Adipocyte (in vitro differentiated cells): ENCODE measurements at regions not wholly inside any gene's neighbourhood (a gene's known extent, or its start where the extent isn't known, plus 50 kb on each side); places are given as distances from the start of the nearest gene placed in this dataset.

ENCODE experiments used
- DNase-seq: peaks from one replicate; pipeline ENCODE4 v3.0.0-alpha.2; 2015; ENCODE audit warnings: low read depth
- H3K27me3 ChIP-seq: replicated peaks from 2 replicates; pipeline ENCODE4 v1.7.0; 2013; ENCODE audit warnings: mild to moderate bottlenecking, low read length, moderate library complexity; ENCODE audit not compliant: control insufficient read depth, insufficient read depth
- H3K36me3 ChIP-seq: 2 replicates; pipeline ENCODE4 v1.7.0; 2013; ENCODE audit warnings: low read length, mild to moderate bottlenecking, moderate library complexity; ENCODE audit not compliant: control insufficient read depth, insufficient read depth, severe bottlenecking
- H3K4me1 ChIP-seq: 2 replicates; pipeline ENCODE4 v1.7.0; 2013; ENCODE audit warnings: mild to moderate bottlenecking, low read length, moderate library complexity; ENCODE audit not compliant: control insufficient read depth, insufficient read depth
- H3K4me3 ChIP-seq: 2 replicates; pipeline ENCODE4 v1.7.0; 2013; ENCODE audit warnings: mild to moderate bottlenecking, low read length, moderate library complexity
- H3K9ac ChIP-seq: 2 replicates; pipeline ENCODE4 v1.7.0; 2013; ENCODE audit warnings: mild to moderate bottlenecking, low read length, moderate library complexity
- H3K9me3 ChIP-seq: 2 replicates; pipeline ENCODE4 v1.7.0; 2013; ENCODE audit warnings: mild to moderate bottlenecking, low read length, moderate library complexity; ENCODE audit not compliant: control insufficient read depth

DNA sequence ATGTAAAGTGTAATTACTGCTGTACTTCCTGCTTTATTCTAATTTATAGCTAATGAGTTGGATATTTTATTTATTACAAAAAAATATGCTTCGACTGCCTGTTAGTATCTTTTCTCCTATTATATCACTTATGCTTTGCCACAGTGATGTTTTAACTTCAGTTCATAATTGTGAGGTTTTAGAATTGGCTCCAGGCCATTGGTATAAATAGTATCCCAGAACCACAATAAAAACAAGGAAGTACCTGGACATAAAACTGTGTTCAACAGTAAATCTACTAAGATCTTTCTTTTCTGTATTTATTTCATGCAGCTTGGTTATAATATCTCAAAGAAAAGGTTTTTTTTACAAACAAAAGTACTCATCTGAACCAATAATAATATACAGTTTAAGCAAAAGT is 354.3 kb upstream of the CDH9 start:
- Histone ChIP-seq H3K9me3 (no peaks in the 10 kb centered on the region), H3K9ac (no peak overlapping the region), H3K27me3 (no peaks in the 10 kb centered on the region), H3K4me3 (no peak overlapping the region), H3K4me1 (no peaks in the 10 kb centered on the region), H3K36me3 (no peaks in the 10 kb centered on the region)
- DNase-seq: no peak

DNA sequence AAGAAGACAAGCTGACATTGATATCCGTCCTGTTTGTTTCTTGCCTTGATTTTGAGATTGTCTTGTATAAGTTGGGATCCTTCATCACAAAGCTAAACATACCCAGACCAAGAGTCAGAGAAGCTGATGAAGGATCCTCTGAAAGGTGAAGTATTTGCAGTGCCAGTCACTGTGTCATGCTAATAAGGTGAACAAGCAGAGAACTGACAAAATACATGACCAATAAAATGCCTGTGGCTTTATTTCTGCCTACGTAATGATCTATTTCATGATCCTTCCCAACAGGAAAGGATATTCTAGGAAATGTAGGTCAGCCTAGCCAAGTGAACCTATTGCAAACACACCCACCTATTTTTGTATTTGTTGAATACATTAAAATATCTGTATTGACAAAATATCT is 351.3 kb upstream of the CDH9 start:
- no peaks in the 10 kb centered on the region for H3K36me3 ChIP-seq
- H3K9me3 ChIP-seq: no peaks in the 10 kb centered on the region
- H3K9ac ChIP-seq: no peak overlapping the region
- no peak overlapping the region for H3K4me3 ChIP-seq
- H3K4me1 ChIP-seq: no peaks in the 10 kb centered on the region
- DNase-seq: no peak
- no peaks in the 10 kb centered on the region for H3K27me3 ChIP-seq

DNA sequence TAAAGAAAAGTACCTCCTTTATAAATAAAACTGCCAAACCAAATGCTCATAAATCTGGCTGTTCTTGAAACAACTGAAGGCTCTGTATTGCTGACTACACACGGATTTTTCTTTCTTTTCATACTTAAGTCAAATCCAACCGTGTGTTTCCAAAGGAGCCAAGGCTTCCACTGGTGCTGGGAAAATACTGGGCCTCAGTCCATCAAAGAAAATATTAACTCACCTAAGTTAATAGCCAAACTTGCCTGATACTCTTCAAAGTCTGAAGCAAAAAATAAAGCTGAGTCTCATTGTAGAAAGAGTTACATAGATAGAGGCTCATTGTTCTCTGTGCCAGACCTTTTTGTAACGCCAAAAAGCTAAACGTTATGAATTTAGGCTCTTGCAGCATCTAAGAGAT is 350.4 kb upstream of the CDH9 start:
- Histone ChIP-seq H3K36me3 (no peaks in the 10 kb centered on the region), H3K27me3 (no peaks in the 10 kb centered on the region), H3K4me1 (no peaks in the 10 kb centered on the region), H3K9me3 (no peaks in the 10 kb centered on the region), H3K4me3 (no peak overlapping the region), H3K9ac (no peak overlapping the region)
- no peak for DNase-seq

DNA sequence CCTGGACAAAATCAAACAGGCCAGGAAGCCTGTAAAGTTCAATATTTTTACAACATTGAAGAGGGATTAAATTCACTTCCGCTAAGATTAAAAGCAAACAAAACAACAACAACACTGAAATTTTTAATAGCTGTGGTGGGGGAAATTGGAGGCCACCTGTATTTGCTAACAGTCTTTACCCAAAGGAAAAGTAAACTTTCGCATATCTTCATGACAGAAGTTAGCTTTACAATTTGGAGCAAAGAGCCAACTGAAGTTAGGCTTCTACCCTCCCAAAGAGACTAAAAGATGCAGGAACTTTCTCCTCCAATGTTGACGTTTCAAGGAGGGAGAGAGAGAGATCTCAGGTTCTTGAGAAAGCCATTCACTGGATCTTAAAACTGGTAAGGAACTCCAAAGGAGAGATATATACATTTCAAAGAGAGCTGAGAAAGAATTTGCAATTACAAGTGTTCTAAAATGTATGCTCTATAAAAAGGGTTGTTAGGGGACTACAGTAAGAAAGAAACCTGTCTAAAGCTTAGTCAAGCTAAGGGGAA is 349.2 kb upstream of the CDH9 start:
- DNase-seq: no peak
- no peaks in the 10 kb centered on the region for H3K36me3 ChIP-seq
- no peaks in the 10 kb centered on the region for H3K4me1 ChIP-seq
- no peaks in the 10 kb centered on the region for H3K9me3 ChIP-seq
- no peak overlapping the region for H3K4me3 ChIP-seq
- no peak overlapping the region for H3K9ac ChIP-seq
- no peaks in the 10 kb centered on the region for H3K27me3 ChIP-seq

DNA sequence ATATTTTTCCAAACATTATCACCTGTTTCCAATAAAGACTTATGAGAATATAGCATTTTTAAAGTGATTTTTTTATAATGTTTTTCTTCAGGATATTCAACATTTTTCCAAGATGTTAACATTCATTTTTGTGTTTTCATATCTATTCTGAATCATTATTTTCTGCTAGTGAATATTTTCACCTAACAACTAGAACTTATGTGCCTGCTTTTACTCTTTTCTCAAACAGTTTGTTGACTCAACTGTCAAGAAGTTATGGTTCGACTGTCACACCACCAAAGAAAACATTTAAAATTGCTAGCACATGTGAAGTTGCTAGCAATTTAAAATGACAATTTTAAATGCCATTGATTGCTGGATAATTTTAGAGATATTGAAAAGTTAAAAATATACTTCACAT is 343.3 kb upstream of the CDH9 start:
- Histone ChIP-seq H3K27me3 (no peaks in the 10 kb centered on the region), H3K36me3 (no peaks in the 10 kb centered on the region), H3K9ac (no peak overlapping the region), H3K4me3 (no peak overlapping the region), H3K4me1 (no peaks in the 10 kb centered on the region), H3K9me3 (no peaks in the 10 kb centered on the region)
- DNase-seq: peak; percentile 0

DNA sequence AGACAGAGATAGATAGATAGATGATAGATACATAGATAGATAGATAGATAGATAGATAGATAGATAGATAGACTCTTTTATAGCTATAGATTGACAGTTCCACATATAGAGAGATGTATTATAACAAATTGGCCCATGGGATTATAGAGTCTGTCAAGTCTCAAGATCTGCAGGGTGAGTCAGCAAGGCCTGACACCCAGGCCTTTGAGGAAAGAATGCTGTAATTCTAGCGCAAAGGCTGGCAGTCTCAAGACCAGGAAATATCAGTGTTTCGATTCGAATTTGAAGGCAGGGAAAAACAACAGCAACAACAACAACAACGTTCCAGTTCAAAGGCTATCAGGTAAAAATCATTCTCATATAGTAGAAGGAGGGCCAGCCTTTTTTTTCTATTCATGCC is 339.2 kb upstream of the CDH9 start:
- Histone ChIP-seq H3K4me1 (no peaks in the 10 kb centered on the region), H3K4me3 (no peak overlapping the region), H3K27me3 (no peaks in the 10 kb centered on the region), H3K9ac (no peak overlapping the region), H3K9me3 (no peaks in the 10 kb centered on the region), H3K36me3 (no peaks in the 10 kb centered on the region)
- DNase-seq: no peak

DNA sequence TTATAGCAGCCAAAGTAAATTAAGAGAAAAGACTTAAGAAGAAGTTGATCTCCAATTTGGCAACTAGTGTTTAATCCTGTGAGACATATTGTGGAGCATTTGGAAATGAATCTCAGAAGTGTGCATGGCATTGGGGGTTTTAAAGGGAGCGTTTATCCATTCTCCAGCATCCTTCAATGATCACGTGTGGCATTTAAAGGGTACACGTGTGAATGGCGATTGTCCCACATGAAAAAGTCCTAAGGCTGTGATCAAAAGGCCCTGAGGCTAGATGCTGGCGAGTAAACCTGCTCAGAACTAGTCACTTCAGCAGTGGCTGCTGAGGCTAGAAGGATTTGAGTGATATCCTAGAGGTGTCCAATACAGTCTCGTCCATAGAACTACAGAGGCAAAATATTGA is 315.6 kb upstream of the CDH9 start:
- Histone ChIP-seq H3K27me3 (no peaks in the 10 kb centered on the region), H3K4me1 (no peaks in the 10 kb centered on the region), H3K9ac (no peak overlapping the region), H3K9me3 (no peaks in the 10 kb centered on the region), H3K4me3 (no peak overlapping the region), H3K36me3 (no peaks in the 10 kb centered on the region)
- DNase-seq: no peak

DNA sequence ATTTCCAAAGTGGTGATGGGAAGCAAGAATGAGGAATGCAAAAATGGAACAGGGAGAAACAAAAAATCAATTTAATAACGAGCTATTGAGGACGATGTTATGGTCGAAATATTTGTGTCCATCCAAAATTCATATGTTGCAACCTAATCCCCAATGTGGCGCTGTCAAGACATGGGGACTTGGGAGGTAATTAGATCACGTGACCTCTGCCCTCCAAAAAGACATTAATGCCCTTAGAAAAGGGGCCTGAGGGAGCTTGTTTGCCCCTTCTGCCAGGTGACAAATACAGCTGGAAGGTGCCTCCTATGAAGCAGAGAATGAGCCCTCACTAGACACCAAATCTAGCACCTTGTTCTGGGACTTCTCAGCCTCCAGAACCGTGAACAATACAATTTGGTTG is 315.2 kb upstream of the CDH9 start:
- Histone ChIP-seq H3K27me3 (no peaks in the 10 kb centered on the region), H3K9me3 (no peaks in the 10 kb centered on the region), H3K4me3 (no peak overlapping the region), H3K4me1 (no peaks in the 10 kb centered on the region), H3K9ac (no peak overlapping the region), H3K36me3 (no peaks in the 10 kb centered on the region)
- no peak for DNase-seq

DNA sequence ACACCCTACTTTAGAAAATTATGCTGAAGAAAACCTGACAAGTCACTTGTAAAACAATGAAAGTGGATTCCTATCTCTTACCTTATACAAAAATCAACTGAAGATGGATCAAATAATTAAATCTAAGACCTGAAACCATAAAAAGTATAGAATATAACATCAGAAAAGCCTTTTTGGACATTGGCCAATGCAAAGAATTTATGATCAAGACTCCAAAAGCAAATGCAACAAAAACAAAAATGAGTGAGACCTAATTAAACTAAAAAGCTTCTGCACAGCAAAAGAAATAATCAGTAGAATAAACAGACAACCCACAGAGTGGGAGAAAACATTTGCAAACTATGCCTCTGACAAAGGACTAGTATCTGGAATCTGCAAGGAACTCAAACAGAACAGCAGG is 303.0 kb upstream of the CDH9 start:
- Histone ChIP-seq H3K27me3 (no peaks in the 10 kb centered on the region), H3K4me1 (peaks cover 4% of the 10 kb centered on the region), H3K4me3 (no peak overlapping the region), H3K9ac (no peak overlapping the region), H3K9me3 (no peaks in the 10 kb centered on the region), H3K36me3 (no peaks in the 10 kb centered on the region)
- DNase-seq: no peak

DNA sequence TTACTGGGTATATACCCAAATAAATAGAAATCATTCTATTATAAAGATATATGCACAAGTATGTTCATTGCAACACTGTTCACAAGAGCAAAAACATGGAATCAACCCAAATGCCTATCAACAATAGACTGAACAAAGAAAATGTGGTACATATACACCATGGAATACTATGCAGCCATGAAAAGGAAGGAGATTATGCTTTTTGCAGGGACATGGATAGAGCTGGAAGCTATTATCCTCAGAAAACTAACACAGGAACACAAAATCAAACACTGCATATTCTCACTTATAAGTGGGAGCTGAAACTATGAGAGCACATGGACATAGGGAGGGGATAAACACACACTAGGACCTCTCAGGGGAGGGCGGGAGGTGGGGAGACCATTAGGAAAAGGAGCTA is 298.4 kb upstream of the CDH9 start:
- H3K9ac ChIP-seq: no peak overlapping the region
- no peak overlapping the region for H3K4me3 ChIP-seq
- H3K27me3 ChIP-seq: no peaks in the 10 kb centered on the region
- no peaks in the 10 kb centered on the region for H3K4me1 ChIP-seq
- no peak for DNase-seq
- H3K36me3 ChIP-seq: no peaks in the 10 kb centered on the region
- no peaks in the 10 kb centered on the region for H3K9me3 ChIP-seq

DNA sequence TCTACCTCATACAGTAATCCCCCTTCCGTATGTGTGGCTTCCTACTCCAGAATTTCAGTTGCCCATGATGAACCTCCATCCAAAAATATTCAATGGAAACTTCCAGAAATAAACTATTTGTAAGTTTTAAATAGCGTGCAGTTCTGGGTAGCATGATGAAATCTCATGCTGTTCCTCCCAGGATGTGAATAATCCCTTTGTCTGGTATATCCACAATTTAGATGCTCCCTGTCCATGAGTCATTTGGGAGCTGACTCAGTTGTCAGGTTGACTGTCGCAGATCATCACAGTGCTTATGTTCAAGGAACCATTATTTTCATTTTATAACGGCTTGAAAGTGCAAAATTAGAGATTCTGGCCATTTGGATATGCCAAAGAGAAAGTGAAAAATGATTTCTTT is 290.1 kb upstream of the CDH9 start:
- H3K9me3 ChIP-seq: no peaks in the 10 kb centered on the region
- H3K27me3 ChIP-seq: no peaks in the 10 kb centered on the region
- peaks cover 4% of the 10 kb centered on the region for H3K4me1 ChIP-seq
- H3K36me3 ChIP-seq: no peaks in the 10 kb centered on the region
- H3K4me3 ChIP-seq: no peak overlapping the region
- no peak overlapping the region for H3K9ac ChIP-seq
- DNase-seq: peak; percentile 63

DNA sequence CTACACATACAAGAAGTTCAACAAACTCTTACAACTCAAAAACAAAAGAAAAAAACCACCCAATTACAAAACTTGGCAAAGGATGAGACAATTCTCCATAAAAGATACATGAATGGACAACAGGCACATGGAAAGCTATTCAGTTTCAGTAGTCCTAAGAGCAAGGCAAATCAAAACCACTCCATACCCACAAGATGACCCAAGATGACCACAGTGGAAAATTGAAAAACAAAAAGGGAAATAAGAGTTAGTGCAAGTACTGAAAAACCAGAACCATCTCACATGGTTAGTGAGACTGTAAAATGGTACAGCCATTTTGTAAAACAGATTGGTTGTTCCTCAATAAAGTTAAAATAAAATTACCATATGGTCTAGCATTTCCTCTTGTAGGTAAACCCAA is 287.1 kb upstream of the CDH9 start:
- no peaks in the 10 kb centered on the region for H3K27me3 ChIP-seq
- H3K4me3 ChIP-seq: no peak overlapping the region
- H3K9me3 ChIP-seq: no peaks in the 10 kb centered on the region
- H3K4me1 ChIP-seq: peaks cover 4% of the 10 kb centered on the region
- H3K36me3 ChIP-seq: no peaks in the 10 kb centered on the region
- no peak for DNase-seq
- H3K9ac ChIP-seq: no peak overlapping the region
